GM12878 (cell line): ENCODE measurements at regions not wholly inside any gene's neighbourhood (a gene's known extent, or its start where the extent isn't known, plus 50 kb on each side); places are given as distances from the start of the nearest gene placed in this dataset.

Experiments used
- ATAC-seq: fragments of 200-7000 bp; cut with Tn5 transposase; 3 replicates; pipeline ENCODE4 v1.9.1; 2020; ENCODE audit warnings: mild to moderate bottlenecking, moderate library complexity
- BruUV-seq: library from RNA; stranded (reverse); fragments of 400-500 nt; replicated peaks from 2 replicates; lab custom pipeline; 2021; lab: Mats Ljungman, UMichigan
- CTCF ChIA-PET: fragments of 300-600 bp; sonication (Branson Sonifier 250); formaldehyde crosslinking; extraction: SDS; loops from one replicate; lab custom pipeline; 2021; ENCODE audit warnings: inconsistent platforms; lab: Yijun Ruan, JAX
- POLR2A ChIA-PET: fragments of 350-600 bp; formaldehyde crosslinking; extraction: SDS; loops from one replicate; lab custom pipeline; 2021; ENCODE audit warnings: inconsistent platforms; lab: Charles Lee
- RAD21 ChIA-PET: fragments of 300-600 bp; sonication (Branson Sonifier 250); formaldehyde crosslinking; loops from one replicate; lab custom pipeline; 2023; ENCODE audit warnings: antibody characterized with exemption; ENCODE audit not compliant: unreplicated experiment; lab: Charles Lee
- SMC1A ChIA-PET: fragments of 300-600 bp; sonication (Branson Sonifier 250); formaldehyde crosslinking; loops from one replicate; lab custom pipeline; 2023; ENCODE audit not compliant: unreplicated experiment, uncharacterized antibody; lab: Charles Lee
- DNase-seq: peaks from one replicate; pipeline ENCODE4 v3.0.0-alpha.2; 2011; ENCODE audit warnings: low read depth, low spot score
- FAIRE-seq: peaks from 3 replicates; lab custom pipeline; 2011; peaks lifted over from hg19 to GRCh38; lab: Jason Lieb, UNC
- H2AFZ ChIP-seq: 2 replicates; pipeline ENCODE4 v1.6.0; 2011; ENCODE audit warnings: low read depth, low read length, control low read depth; ENCODE audit not compliant: control insufficient read depth
- H3K27ac ChIP-seq: 2 replicates; pipeline ENCODE4 v1.5.1; 2011; ENCODE audit warnings: control low read depth; ENCODE audit not compliant: control insufficient read depth, insufficient read depth
- H3K27me3 ChIP-seq, 2 experiments: replicated peaks in 1 of 2; 2 replicates each; pipeline versions ENCODE4 v1.6.0 to v1.6.1; 2011; ENCODE audit warnings: low read length in 1 of 2; ENCODE audit not compliant: control insufficient read depth in 2 of 2, insufficient read depth in 2 of 2
- H3K36me3 ChIP-seq, 2 experiments: 2 replicates each; pipeline ENCODE4 v1.5.1; 2011; ENCODE audit warnings: low read length in 1 of 2; ENCODE audit not compliant: control insufficient read depth in 2 of 2, insufficient read depth in 2 of 2
- H3K4me1 ChIP-seq: 2 replicates; pipeline ENCODE4 v1.6.1; 2011; ENCODE audit warnings: mild to moderate bottlenecking, low read length, moderate library complexity, mixed read lengths; ENCODE audit not compliant: control insufficient read depth, insufficient read depth
- H3K4me2 ChIP-seq: 2 replicates; pipeline ENCODE4 v1.6.0; 2011; ENCODE audit warnings: control low read depth; ENCODE audit not compliant: control insufficient read depth, insufficient read depth
- H3K4me3 ChIP-seq: fragments of 200-600 bp; sonication (generic); 2 replicates; pipeline ENCODE4 v1.5.1; 2016
- H3K79me2 ChIP-seq: 2 replicates; pipeline ENCODE4 v1.6.0; 2011; ENCODE audit warnings: low read length; ENCODE audit not compliant: control insufficient read depth, insufficient read depth
- H3K9ac ChIP-seq: 2 replicates; pipeline ENCODE4 v1.8.0; 2011; ENCODE audit warnings: low read length, control low read depth, mixed read lengths; ENCODE audit not compliant: control insufficient read depth, insufficient read depth
- H3K9me3 ChIP-seq: replicated peaks from 3 replicates; pipeline ENCODE4 v1.5.1; 2011; ENCODE audit warnings: mild to moderate bottlenecking, low read length; ENCODE audit not compliant: control insufficient read depth, insufficient read depth
- H4K20me1 ChIP-seq: 2 replicates; pipeline ENCODE4 v1.6.0; 2011; ENCODE audit not compliant: control insufficient read depth, insufficient read depth
- CHD2 ChIP-seq: IDR thresholded peaks from 2 replicates; pipeline ENCODE4 v1.6.1; 2011; ENCODE audit warnings: low read depth, low read length, improper control_type of control experiment, borderline replicate concordance
- KLF5 ChIP-seq: fragments of 450-650 bp; IDR thresholded peaks from 2 replicates; pipeline ENCODE4 v1.6.1; 2014; ENCODE audit warnings: mild to moderate bottlenecking; ENCODE audit not compliant: partially characterized antibody
- SMAD5 ChIP-seq: IDR thresholded peaks from 2 replicates; pipeline ENCODE4 v1.6.1; 2016; ENCODE audit warnings: antibody characterized with exemption, low read depth
- SREBF1 ChIP-seq: IDR thresholded peaks from 2 replicates; pipeline ENCODE4 v1.6.1; 2012; ENCODE audit warnings: mild to moderate bottlenecking, low read length
- WRNIP1 ChIP-seq: IDR thresholded peaks from 2 replicates; pipeline ENCODE4 v1.6.1; 2011; ENCODE audit warnings: low read depth, low read length, improper control_type of control experiment, borderline replicate concordance
- ZNF217 ChIP-seq: fragments of 450-650 bp; IDR thresholded peaks from 2 replicates; pipeline ENCODE4 v1.6.1; 2017; ENCODE audit warnings: antibody characterized with exemption, mild to moderate bottlenecking
- ZNF24 ChIP-seq: fragments of 450-650 bp; IDR thresholded peaks from 2 replicates; pipeline ENCODE4 v1.6.1; 2017; ENCODE audit warnings: antibody characterized with exemption, mild to moderate bottlenecking
- ZNF384 ChIP-seq: IDR thresholded peaks from 2 replicates; pipeline ENCODE4 v1.6.1; 2012; ENCODE audit warnings: low read depth, mild to moderate bottlenecking, low read length, improper control_type of control experiment, borderline replicate concordance
- WGBS: methylation state at CpG from one replicate; pipeline ENCODE4 v1.1.6; 2016; ENCODE audit warnings: low lambda C conversion rate; ENCODE audit not compliant: insufficient replicate concordance, insufficient coverage; ENCODE audit errors: missing lambda C conversion rate; 5-methylcytosine and 5-hydroxymethylcytosine counted together
- in situ Hi-C: fragments of 300-500 bp; cut with MboI; formaldehyde crosslinking; loops from 9 replicates; pipeline ENCODE4 v1.14.3; 2018; ENCODE audit warnings: mixed read lengths
- intact Hi-C: fragments of 100-400 bp; cut with micrococcal nuclease; formaldehyde crosslinking; loops from one replicate; pipeline ENCODE4 v1.14.2; 2022; ENCODE audit not compliant: unreplicated experiment
- TF ChIP-seq, protein P1 (sequence below): fragments of 150-350 bp; IDR thresholded peaks from 2 replicates; pipeline ENCODE4 v1.6.1; 2016; ENCODE audit warnings: low read depth, low read length
- TF ChIP-seq, protein P2 (sequence below): fragments of 450-650 bp; IDR thresholded peaks from 2 replicates; pipeline ENCODE4 v1.6.1; 2017; ENCODE audit warnings: borderline replicate concordance

DNA sequence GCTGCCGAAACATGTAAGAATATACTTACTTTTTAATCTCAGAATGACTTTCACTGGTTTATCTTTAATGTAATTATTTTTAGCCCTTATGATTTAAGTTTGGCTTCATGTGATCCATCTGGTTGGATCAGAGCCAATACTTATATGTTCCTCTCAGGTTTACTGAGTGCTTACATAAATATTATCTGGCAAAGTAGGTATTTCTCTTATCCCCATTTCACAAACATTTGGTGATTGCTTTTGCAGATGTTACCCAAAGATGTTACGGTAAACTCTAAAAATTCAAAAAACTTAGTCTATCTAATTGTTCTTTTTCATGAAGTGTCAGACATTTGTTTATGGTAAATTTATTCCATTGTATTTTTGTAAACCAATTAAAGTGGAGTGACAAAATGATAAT is 115.0 kb upstream of the TLL1 start (continued):
- TF ChIP-seq WRNIP1 = no peak
- TF ChIP-seq KLF5 = no peak
- no peak for TF ChIP-seq ZNF217
- no peak for TF ChIP-seq CHD2

DNA sequence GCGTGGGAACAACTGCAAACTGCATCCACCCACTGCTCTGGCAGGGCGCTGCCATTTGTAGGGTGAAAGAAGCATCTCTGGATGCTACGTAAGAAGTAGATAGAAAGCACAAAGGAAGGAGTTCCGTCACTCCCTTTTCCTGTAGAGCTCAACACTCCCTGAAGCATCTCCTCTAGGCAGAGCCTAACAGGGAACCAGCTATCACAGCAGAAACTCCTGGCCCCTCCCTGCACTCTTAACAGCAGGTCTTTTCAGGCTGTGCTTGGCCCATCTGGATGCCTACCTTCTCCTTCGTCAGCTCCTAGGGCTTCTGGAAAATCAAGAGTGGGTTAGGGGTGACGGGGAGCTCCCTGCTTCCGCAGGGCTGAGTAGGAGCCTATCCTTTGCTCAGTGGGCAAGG is 112.9 kb upstream of the TLL1 start:
- ATAC-seq = no peak
- DNase-seq = no peak
- Histone ChIP-seq H3K36me3 (no peaks in the 10 kb centered on the region), H2AFZ (no peak overlapping the region), H3K4me2 (no peak overlapping the region), H3K4me3 (no peak overlapping the region), H4K20me1 (no peaks in the 10 kb centered on the region), H3K9me3 (no peaks in the 10 kb centered on the region), H3K9ac (no peak overlapping the region), H3K79me2 (no peaks in the 10 kb centered on the region), H3K27ac (no peak overlapping the region), H3K27me3 (no peaks in the 10 kb centered on the region), H3K4me1 (no peaks in the 10 kb centered on the region)
- in situ Hi-C loops (no loop called here), intact Hi-C loops (no loop called here)
- TF ChIP-seq, protein P1, sequence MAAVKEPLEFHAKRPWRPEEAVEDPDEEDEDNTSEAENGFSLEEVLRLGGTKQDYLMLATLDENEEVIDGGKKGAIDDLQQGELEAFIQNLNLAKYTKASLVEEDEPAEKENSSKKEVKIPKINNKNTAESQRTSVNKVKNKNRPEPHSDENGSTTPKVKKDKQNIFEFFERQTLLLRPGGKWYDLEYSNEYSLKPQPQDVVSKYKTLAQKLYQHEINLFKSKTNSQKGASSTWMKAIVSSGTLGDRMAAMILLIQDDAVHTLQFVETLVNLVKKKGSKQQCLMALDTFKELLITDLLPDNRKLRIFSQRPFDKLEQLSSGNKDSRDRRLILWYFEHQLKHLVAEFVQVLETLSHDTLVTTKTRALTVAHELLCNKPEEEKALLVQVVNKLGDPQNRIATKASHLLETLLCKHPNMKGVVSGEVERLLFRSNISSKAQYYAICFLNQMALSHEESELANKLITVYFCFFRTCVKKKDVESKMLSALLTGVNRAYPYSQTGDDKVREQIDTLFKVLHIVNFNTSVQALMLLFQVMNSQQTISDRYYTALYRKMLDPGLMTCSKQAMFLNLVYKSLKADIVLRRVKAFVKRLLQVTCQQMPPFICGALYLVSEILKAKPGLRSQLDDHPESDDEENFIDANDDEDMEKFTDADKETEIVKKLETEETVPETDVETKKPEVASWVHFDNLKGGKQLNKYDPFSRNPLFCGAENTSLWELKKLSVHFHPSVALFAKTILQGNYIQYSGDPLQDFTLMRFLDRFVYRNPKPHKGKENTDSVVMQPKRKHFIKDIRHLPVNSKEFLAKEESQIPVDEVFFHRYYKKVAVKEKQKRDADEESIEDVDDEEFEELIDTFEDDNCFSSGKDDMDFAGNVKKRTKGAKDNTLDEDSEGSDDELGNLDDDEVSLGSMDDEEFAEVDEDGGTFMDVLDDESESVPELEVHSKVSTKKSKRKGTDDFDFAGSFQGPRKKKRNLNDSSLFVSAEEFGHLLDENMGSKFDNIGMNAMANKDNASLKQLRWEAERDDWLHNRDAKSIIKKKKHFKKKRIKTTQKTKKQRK = no peak
- TF ChIP-seq ZNF384 (no peak), ZNF24 (no peak), SMAD5 (no peak), SREBF1 (no peak)
- TF ChIP-seq, protein P2, sequence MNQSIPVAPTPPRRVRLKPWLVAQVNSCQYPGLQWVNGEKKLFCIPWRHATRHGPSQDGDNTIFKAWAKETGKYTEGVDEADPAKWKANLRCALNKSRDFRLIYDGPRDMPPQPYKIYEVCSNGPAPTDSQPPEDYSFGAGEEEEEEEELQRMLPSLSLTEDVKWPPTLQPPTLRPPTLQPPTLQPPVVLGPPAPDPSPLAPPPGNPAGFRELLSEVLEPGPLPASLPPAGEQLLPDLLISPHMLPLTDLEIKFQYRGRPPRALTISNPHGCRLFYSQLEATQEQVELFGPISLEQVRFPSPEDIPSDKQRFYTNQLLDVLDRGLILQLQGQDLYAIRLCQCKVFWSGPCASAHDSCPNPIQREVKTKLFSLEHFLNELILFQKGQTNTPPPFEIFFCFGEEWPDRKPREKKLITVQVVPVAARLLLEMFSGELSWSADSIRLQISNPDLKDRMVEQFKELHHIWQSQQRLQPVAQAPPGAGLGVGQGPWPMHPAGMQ = no peak
- no peak for FAIRE-seq
- RAD21 ChIA-PET = no interaction called here
- no TSS peak for BruUV-seq
- 1% methylated on average over 7 of the region's 7 CpGs for WGBS
- POLR2A ChIA-PET = no interaction called here
- SMC1A ChIA-PET = no interaction called here
- CTCF ChIA-PET = no interaction called here
